Lower leg skin (tissue), 4 donors: ENCODE measurements at regions not wholly inside any gene's neighbourhood (a gene's known extent, or its start where the extent isn't known, plus 50 kb on each side); places are given as distances from the start of the nearest gene placed in this dataset.
"Not testable (repeated sequence)": the region's sequence is repeated elsewhere in the genome, so short reads cannot be mapped to it uniquely, and the experiment has no call there.

Experiments used
- DNase-seq, 2 donors: peaks; one replicate each; pipeline ENCODE4 v3.0.0-alpha.2; 2019; ENCODE audit warnings: low spot score in 2 of 2
- H3K4me3 ChIP-seq: fragments of 200-600 bp; sonication (generic); 2 replicates; pipeline ENCODE4 v1.5.1; 2017; ENCODE audit warnings: mild to moderate bottlenecking, low read depth; ENCODE audit not compliant: poor library complexity, severe bottlenecking
- POLR2A ChIP-seq, 2 donors: fragments of 450-650 bp; IDR thresholded peaks; one replicate each; pipeline ENCODE4 v1.6.1; 2016 to 2017; ENCODE audit warnings: antibody characterized with exemption in 2 of 2, mild to moderate bottlenecking in 1 of 2, moderate library complexity in 1 of 2
- WGBS, 2 donors: methylation state at CpG; one replicate each; pipeline ENCODE4 v1.1.5; 2018; 5-methylcytosine and 5-hydroxymethylcytosine counted together
- intact Hi-C: fragments of 100-400 bp; cut with DNase I; formaldehyde crosslinking; loops from one replicate; pipeline ENCODE4 v1.15.0; 2023; ENCODE audit warnings: low total_unique reads
- TF ChIP-seq, protein P1 (sequence below), 3 donors: fragments of 450-650 bp; IDR thresholded peaks; one replicate each; pipeline ENCODE4 v1.5.1; 2016; ENCODE audit warnings: antibody characterized with exemption in 3 of 3, mild to moderate bottlenecking in 3 of 3, moderate library complexity in 2 of 3

DNA sequence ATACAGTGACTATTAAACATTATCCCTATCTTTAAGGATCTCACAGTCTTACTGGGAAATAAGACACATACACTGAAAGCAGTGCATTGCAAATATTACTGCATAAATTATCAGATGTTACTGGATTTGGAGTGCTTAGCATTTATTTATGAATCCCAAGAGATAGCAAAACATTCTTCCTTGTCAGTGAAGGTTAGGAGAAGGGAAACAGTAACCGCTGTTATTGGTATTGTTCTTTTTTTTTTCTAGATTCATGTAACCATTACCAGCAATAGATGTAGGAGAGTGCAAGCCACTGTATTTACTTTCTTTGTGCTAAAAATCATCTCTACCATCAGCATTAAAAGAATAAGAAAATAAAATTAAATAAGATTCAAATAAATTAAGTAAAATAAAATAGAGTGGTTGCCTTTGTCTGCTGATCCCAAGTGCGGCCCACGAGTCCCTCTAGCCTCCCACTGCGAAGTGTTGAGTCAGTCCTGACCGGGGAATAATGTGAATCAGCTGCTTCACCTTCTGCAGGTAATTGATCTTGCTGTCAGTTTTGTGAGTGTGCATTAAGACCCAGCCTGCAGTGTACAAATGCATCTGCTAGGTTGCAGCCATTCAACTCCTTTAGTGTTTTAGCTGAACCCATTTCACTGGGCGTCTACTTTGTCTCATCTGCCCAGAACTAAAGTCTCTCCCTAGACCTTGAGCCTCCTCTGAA lies 1344.9 kb downstream of the GATA3 start:
- intact Hi-C loops = no loop called here
- H3K4me3 ChIP-seq = no peak overlapping the region
- TF ChIP-seq, protein P1, sequence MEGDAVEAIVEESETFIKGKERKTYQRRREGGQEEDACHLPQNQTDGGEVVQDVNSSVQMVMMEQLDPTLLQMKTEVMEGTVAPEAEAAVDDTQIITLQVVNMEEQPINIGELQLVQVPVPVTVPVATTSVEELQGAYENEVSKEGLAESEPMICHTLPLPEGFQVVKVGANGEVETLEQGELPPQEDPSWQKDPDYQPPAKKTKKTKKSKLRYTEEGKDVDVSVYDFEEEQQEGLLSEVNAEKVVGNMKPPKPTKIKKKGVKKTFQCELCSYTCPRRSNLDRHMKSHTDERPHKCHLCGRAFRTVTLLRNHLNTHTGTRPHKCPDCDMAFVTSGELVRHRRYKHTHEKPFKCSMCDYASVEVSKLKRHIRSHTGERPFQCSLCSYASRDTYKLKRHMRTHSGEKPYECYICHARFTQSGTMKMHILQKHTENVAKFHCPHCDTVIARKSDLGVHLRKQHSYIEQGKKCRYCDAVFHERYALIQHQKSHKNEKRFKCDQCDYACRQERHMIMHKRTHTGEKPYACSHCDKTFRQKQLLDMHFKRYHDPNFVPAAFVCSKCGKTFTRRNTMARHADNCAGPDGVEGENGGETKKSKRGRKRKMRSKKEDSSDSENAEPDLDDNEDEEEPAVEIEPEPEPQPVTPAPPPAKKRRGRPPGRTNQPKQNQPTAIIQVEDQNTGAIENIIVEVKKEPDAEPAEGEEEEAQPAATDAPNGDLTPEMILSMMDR (IDR thresholded peaks at IDR 0.05) = no peak
- no peak for TF ChIP-seq POLR2A (IDR thresholded peaks at IDR 0.05)
- WGBS, 2 donors = 78 to 87% methylated on average over 6 of the region's 6 CpGs
- no peak for DNase-seq

DNA sequence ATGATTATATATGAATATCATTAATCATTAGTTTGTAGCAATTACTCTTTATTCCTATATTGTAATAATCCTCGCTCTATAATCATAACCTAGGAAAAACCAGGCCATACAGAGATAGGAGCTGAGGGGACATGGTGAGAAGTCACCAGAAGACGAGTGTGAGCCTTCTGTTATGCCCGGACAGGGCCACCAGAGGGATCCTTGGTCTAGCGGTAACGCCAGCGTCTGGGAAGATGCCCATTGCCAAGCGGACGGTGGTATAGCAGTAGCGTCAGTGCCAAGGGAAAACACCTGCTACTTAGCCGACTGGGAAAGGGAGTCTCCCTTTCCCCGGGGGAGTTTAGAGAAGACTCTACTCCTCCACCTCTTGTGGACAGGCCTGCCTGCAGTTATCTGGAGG lies 1347.6 kb downstream of the GATA3 start:
- intact Hi-C loops = not testable (repeated sequence)

DNA sequence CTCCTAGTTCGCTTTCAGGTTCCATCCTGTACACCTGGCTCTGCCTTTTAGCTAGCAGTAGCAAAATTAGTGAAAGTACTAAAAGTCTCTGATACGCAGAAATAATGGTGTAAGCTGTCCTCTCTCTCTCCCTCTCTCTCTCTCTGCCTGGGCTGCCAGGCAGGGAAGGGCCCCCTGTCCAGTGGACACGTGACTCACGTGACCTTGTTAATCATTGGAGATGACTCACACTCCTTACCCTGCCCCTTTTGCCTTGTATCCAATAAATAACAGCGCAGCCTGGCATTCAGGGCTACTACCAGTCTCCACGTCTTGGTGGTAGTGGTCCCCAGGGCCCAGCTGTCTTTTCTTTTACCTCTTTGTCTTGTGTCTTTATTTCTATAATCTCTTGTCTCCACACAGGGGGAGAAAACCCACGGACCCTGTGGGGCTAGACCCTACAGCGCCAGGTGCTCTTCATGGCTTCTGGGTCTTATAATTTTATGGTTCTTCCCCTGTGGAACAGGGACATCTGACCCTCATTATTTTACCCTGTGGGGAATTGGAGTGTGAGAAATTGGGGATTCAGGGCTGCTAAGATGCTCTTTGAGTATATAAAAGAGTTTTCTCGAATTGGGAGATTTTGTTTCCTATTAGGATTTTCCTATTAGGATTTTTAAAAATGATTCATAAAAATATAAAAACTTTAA lies 1348.2 kb downstream of the GATA3 start:
- H3K4me3 ChIP-seq, intact Hi-C loops, DNase-seq: not testable (repeated sequence)
- 66 to 74% methylated on average over 9 of the region's 9 CpGs for WGBS, 2 donors

More for the DNA sequence above, 1347.6 kb downstream of the GATA3 start:
- not testable (repeated sequence) for DNase-seq, H3K4me3 ChIP-seq
- 89 to 91% methylated on average over 11 of the region's 11 CpGs for WGBS, 2 donors

DNA sequence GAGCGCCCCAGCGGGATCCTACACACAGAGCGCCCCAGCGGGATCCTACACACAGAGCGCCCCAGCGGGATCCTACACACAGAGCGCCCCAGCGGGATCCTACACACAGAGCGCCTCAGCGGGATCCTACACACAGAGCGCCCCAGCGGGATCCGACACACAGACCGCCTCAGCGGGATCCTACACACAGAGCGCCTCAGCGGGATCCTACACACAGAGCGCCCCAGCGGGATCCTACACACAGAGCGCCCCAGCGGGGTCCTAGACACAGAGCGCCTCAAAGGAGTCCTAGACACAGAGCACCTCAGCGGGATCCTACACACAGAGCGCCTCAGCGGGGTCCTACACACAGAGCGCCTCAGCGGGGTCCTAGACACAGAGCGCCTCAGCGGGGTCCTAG lies 1352.7 kb downstream of the GATA3 start:
- H3K4me3 ChIP-seq, intact Hi-C loops, DNase-seq: not testable (repeated sequence)
- WGBS, 2 donors = 88 to 97% methylated on average over 27 to 29 of the region's 29 CpGs

DNA sequence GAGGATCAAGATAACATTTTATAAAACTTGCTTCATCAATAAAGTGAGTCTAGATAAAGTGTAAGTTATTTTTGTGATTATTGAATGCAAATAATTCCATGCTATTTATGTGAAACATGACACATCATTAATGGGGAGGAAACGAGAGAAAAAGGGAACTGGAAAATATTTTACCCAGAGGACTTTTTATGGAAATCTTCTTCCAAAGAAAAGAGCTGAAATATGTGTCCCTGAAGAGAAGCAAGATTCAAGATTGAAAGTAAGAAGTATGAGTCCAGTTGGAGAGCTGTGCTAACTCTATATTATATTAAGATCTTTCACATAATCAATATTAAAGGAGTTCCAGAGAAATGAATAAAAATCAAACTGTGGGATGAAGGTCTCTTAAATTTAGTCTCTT lies 1361.8 kb downstream of the GATA3 start:
- intact Hi-C loops = no loop called here
- H3K4me3 ChIP-seq = no peak overlapping the region
- no peak for DNase-seq
- 6 to 23% methylated on average over 1 of the region's 1 CpG for WGBS, 2 donors
- TF ChIP-seq POLR2A (IDR thresholded peaks at IDR 0.05) = no peak
- TF ChIP-seq, protein P1 (IDR thresholded peaks at IDR 0.05) = no peak

DNA sequence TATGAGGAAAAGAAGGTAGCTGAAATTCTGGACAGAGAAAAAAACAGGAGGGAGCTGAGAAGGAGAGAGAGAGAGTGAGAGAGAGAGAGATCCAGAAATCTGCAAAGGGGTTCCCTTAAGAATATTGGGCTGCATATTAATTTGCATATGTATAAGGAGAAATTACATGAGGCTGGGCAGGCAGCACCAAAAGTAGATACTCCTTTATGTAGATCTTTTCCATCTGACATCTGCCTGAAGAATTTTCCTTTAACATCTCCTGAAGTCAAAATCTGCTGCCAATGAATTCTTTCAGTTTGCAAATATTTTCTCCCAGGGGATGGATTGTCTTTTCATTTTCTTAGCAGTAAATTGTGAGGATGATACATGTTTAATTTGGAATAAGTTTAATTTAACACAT lies 1365.3 kb downstream of the GATA3 start:
- intact Hi-C loops = no loop called here
- TF ChIP-seq, protein P1 (IDR thresholded peaks at IDR 0.05) = no peak
- TF ChIP-seq POLR2A (IDR thresholded peaks at IDR 0.05) = no peak
- no peak for DNase-seq
- no peak overlapping the region for H3K4me3 ChIP-seq

DNA sequence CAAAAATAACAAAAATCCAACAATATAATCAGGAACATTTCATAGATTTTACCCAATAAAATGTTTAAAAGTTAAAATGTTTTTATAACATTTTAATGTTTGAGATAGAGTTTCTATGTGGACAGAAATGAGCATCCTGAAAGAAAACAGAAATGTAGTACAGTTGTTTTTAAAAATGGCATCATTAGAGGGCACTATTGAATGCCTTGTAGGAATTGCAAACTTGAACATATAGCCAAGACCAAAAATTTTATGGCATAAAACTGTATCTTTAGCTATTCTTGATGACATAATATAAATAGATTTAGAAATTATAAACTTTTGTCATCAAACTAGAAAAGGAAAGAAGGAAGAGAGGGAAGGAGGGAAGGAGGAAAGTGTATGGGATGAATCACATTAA lies 1372.7 kb downstream of the GATA3 start:
- H3K4me3 ChIP-seq = no peak overlapping the region
- intact Hi-C loops = no loop called here
- DNase-seq = no peak
- TF ChIP-seq, protein P1 (IDR thresholded peaks at IDR 0.05) = no peak
- TF ChIP-seq POLR2A (IDR thresholded peaks at IDR 0.05) = no peak
